ENCODE measurements at regions not wholly inside any gene's neighbourhood (a gene's known extent, or its start where the extent isn't known, plus 50 kb on each side); places are given as distances from the start of the nearest gene placed in this dataset.
"Not testable (repeated sequence)": the region's sequence is repeated elsewhere in the genome, so short reads cannot be mapped to it uniquely, and the experiment has no call there.

DNA sequence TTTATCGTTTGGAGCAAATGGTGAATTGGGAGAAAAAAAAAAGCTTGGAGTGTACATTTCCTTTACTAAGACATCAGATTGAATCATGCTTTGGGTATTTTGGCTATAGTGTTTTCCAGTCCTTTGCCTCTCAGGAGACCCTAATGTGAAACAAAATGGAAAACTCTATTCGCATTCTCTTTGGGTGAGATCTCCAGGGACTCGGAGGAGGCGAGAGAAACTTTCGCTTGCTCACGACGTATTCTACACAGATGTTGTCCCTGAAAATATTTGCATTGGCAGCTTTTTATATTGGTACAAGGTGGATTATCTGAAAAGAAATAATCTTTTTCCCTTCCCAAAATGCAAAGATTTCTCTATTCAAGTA lies 1240.1 kb upstream of the WWC1 start:
- no peak for DNase-seq

DNA sequence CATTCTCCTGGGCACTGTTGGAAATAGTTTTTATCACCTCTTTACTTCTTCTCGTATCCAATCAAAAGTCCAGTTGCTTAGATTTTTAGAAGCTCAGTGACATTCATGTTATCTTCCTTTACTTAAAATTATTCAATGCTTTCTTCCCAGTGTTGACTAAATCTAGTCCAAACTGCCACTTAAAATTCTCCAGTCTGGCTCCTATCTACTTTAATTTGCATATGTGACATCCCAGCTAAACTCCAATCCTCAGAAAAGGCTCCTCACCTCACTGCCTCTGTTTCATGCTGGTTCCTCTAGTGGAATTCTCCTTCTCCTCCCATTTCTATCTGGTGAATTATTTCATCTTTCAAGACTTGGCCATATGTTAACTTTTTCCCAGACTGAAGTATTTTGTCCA lies 1238.7 kb upstream of the WWC1 start:
- no peak for DNase-seq

GRCh38 chr5:167057665-167058064 lies 1233.8 kb upstream of the WWC1 start:
- no peak for DNase-seq

DNA sequence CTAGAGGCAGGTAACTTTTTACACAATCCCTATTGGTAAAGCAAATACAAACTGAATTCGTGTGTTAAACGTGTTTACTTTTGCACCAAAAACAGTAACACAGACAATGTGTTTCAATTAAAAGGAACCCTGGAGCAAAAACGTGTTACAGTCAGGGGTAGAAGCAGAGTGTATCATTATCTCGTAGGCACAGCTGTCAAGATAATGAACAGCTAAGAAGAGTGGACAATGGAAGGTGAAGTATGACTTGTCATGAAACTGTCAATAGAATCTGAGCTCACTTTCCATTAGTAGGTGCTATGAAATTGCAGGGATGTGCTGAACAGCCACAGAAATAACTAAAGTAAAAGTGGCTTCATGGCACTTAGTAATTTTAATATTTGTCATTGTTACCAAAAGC lies 1229.8 kb upstream of the WWC1 start:
- no peak for DNase-seq

GRCh38 chr5:167063116-167063515 lies 1228.3 kb upstream of the WWC1 start:
- no peak for DNase-seq

- DNase-seq: no peak
Measured at GRCh38 chr5:167063788-167064187, 1227.7 kb upstream of the WWC1 start.

GRCh38 chr5:167064198-167064776 lies 1227.2 kb upstream of the WWC1 start:
- no peak for DNase-seq

- DNase-seq: no peak
Measured at GRCh38 chr5:167065794-167066193, 1225.7 kb upstream of the WWC1 start.

GRCh38 chr5:167071981-167072610 lies 1219.3 kb upstream of the WWC1 start:
- no peak for DNase-seq

GRCh38 chr5:167081561-167081960 lies 1209.9 kb upstream of the WWC1 start:
- no peak for DNase-seq

GRCh38 chr5:167096816-167097215 lies 1194.6 kb upstream of the WWC1 start:
- DNase-seq: no peak

DNA sequence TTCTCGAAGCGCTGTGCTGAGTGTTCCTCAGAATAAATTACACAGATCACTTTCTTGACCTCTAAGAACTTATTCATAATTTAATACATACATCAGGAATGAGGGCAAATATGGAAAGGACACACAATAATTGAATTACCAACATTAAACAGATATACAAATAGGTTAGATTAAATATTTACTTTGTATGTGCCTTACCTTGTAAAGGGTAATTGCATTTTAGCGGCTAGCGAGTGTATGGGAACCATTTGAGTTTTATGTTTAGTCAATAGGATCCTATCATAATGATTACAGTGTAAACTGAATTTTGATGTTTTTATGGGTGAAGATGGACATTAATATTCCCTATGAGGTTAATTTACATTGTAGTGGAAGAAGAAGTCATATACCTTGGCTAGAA lies 1187.1 kb upstream of the WWC1 start:
- DNase-seq: no peak

DNA sequence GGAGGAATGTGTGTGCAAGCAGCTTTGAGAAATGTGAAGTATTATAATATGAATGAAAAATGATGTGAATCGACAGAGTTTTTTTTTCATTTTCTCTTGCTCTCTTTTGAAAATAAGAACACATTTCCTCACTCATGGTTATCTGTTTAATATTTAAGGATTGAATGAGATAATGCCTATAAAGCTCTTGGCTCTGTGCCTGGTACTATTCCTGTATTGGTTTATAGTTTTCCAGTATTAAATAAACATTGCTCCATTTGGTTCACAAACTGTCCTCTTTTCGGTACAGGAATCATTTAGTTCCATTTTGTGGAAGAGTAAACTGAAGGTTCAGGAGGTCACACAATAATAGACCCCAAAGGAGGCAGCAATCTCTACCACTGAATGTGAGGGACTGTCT lies 1185.5 kb upstream of the WWC1 start:
- no peak for DNase-seq

- DNase-seq: no peak
Measured at GRCh38 chr5:167107684-167108083, 1183.8 kb upstream of the WWC1 start.

DNA sequence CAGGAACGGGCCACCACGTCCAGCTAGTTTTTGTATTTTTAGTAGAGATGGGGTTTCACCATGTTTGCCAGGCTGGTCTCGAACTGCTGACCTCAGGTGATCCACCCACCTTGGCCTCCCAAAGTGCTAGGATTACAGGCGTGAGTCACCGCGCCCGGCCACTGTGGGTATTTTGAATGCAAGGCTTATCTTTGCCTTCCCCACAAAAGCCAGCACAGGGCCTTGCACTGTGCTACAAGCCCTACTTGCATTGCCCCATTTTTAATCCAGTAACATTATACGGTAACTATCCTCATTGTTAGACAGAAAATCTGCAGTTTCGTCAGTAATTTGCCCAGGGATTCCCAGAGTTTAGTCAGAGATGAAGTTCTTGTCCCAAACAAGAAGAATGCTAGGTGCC lies 1183.2 kb upstream of the WWC1 start:
- not testable (repeated sequence) for DNase-seq

- no peak for DNase-seq
Measured at GRCh38 chr5:167112556-167112955, 1178.9 kb upstream of the WWC1 start.

DNA sequence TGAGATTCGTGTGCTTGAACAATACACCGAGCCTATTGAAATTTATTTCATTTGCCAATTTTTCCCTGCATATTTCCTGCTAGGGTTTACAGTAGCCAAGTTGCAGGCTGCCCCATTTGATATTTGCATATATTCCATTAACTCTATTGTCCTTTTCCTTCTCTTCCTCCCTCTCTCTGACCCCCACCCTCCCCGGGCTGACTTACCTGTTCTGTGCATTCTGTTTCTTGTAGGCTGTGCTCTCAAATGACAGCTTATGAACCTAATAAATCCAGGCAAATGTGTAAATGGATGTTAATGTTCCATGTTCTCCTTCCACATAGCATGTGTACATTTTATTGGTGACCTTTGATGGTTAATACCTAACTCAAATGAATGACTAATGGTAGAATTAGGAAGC lies 1169.2 kb upstream of the WWC1 start:
- DNase-seq: no peak

GRCh38 chr5:167123126-167123525 lies 1168.3 kb upstream of the WWC1 start:
- DNase-seq: no peak

- DNase-seq: no peak
Measured at GRCh38 chr5:167128581-167128980, 1162.9 kb upstream of the WWC1 start.

- DNase-seq: no peak
Measured at GRCh38 chr5:167140548-167141291, 1150.7 kb upstream of the WWC1 start.

- no peak for DNase-seq
Measured at GRCh38 chr5:167143716-167144115, 1147.7 kb upstream of the WWC1 start.

DNA sequence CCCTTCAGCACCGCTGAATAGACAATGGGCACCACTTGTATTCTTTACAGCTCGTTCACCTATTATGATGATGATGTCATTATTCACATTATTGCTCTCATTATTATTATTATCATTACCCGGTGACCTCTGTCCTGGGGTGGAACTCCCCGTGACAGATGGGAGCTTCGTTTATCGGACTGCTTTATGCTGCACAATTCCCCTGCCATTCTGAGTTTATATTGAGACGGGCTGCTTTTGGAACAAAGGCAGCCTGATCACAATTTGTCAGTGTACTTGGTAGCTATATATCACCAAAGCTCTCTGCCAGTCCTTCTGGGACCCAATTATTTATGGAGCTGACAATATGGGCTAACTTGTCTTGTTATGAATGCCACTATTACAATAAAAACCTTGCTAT lies 1145.6 kb upstream of the WWC1 start:
- DNase-seq: no peak

- DNase-seq: no peak
Measured at GRCh38 chr5:167147879-167148278, 1143.6 kb upstream of the WWC1 start.

DNA sequence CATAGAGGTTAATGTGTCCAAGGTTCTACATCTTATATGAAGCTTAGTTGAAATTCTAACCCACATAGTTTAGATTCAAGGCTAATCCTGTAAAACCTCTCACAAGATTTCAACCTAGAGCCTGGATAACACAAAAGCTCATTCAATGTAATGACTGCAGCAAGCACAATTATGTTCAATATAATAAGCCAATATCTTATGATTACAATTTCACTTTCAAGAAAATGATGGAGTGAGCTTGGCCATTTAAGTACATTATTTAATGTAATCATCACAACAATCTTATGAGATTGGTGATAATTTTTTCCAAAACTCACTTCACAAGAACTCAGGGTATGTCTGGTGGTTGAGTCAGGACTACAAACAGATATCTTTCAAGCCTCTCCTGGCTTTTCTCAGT lies 1140.8 kb upstream of the WWC1 start:
- no peak for DNase-seq

DNA sequence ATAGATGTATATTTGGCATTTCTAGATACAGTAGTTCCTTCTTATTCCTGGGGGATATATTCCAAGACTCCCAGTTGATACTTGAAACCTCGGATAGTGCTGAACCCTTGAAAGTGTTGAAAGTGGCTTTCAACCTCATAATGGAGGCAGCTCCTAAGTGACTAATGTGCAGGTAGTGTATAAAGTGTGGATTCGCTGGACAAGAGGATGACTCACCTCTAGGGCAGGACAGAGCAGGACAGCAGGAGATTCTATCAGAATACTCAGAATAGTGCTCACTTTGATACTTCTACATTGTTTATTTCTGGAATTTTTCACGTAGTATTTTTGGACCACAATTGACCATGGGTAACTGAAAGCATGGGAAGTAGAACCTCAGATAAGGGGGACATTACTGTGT lies 1138.9 kb upstream of the WWC1 start:
- DNase-seq: no peak
